IMR-90 (cell line): ENCODE measurements at regions not wholly inside any gene's neighbourhood (a gene's known extent, or its start where the extent isn't known, plus 50 kb on each side); places are given as distances from the start of the nearest gene placed in this dataset.

Source experiments
- ATAC-seq: fragments of 200-7000 bp; cut with Tn5 transposase; 2 replicates; pipeline ENCODE4 v1.9.1; 2020; ENCODE audit warnings: low read depth, mild to moderate bottlenecking, moderate library complexity
- BruUV-seq: library from RNA; stranded (reverse); fragments of 400-500 nt; replicated peaks from 2 replicates; lab custom pipeline; 2021; lab: Mats Ljungman, UMichigan
- CTCF ChIA-PET: fragments of 300-600 bp; formaldehyde crosslinking; extraction: SDS; loops from one replicate; lab custom pipeline; 2021; ENCODE audit warnings: antibody characterized with exemption; lab: Yijun Ruan, JAX
- POLR2A ChIA-PET: fragments of 300-600 bp; sonication (Branson Sonifier 250); formaldehyde crosslinking; loops from one replicate; lab custom pipeline; 2022; ENCODE audit warnings: antibody characterized with exemption; ENCODE audit not compliant: unreplicated experiment; lab: Charles Lee
- DNase-seq: peaks from one replicate; pipeline ENCODE4 v3.0.0; 2013
- H2AFZ ChIP-seq: replicated peaks from 2 replicates; pipeline ENCODE3; 2013; ENCODE audit warnings: low read length, mild to moderate bottlenecking; ENCODE audit not compliant: poor library complexity
- H2AK5ac ChIP-seq: 2 replicates; pipeline ENCODE4 v1.6.1; 2013; ENCODE audit warnings: low read depth, low read length, inconsistent platforms
- H2AK9ac ChIP-seq: replicated peaks from 2 replicates; pipeline ENCODE3; 2013; ENCODE audit warnings: mild to moderate bottlenecking, low read depth, low read length, moderate library complexity; ENCODE audit not compliant: poor library complexity
- H2BK120ac ChIP-seq: 2 replicates; pipeline ENCODE4 v1.6.1; 2013; ENCODE audit warnings: low read depth, low read length, inconsistent platforms
- H2BK15ac ChIP-seq: 3 replicates; pipeline ENCODE4 v1.6.1; 2013; ENCODE audit warnings: low read depth, low read length, inconsistent platforms
- H2BK20ac ChIP-seq: 2 replicates; pipeline ENCODE4 v1.6.1; 2013; ENCODE audit warnings: low read depth, mild to moderate bottlenecking, inconsistent platforms, low read length, moderate library complexity
- H2BK5ac ChIP-seq: 2 replicates; pipeline ENCODE4 v1.6.1; 2013; ENCODE audit warnings: mild to moderate bottlenecking, low read depth, low read length, inconsistent platforms; ENCODE audit not compliant: poor library complexity, severe bottlenecking
- H3K14ac ChIP-seq: replicated peaks from 2 replicates; pipeline ENCODE4 v1.6.1; 2013; ENCODE audit warnings: low read depth, low read length, inconsistent platforms
- H3K18ac ChIP-seq: 2 replicates; pipeline ENCODE4 v1.6.1; 2013; ENCODE audit warnings: low read depth, low read length, control low read depth
- H3K23ac ChIP-seq: 2 replicates; pipeline ENCODE4 v1.6.1; 2013; ENCODE audit warnings: low read depth, low read length, inconsistent platforms
- H3K27ac ChIP-seq: 2 replicates; pipeline ENCODE4 v1.5.1; 2013; ENCODE audit warnings: mild to moderate bottlenecking, control low read depth, low read length; ENCODE audit not compliant: insufficient read depth
- H3K27me3 ChIP-seq: 2 replicates; pipeline ENCODE4 v1.6.1; 2013; ENCODE audit warnings: low read length; ENCODE audit not compliant: control insufficient read depth, insufficient read depth
- H3K36me3 ChIP-seq: 2 replicates; pipeline ENCODE4 v1.6.1; 2013; ENCODE audit warnings: low read length, mixed read lengths; ENCODE audit not compliant: control insufficient read depth, insufficient read depth
- H3K4ac ChIP-seq: 2 replicates; pipeline ENCODE4 v1.6.1; 2013; ENCODE audit warnings: low read depth, low read length, inconsistent platforms
- H3K4me1 ChIP-seq: 2 replicates; pipeline ENCODE4 v1.6.1; 2013; ENCODE audit warnings: low read length, mixed read lengths; ENCODE audit not compliant: control insufficient read depth, insufficient read depth
- H3K4me2 ChIP-seq: 2 replicates; pipeline ENCODE4 v1.6.1; 2013; ENCODE audit warnings: low read depth, mild to moderate bottlenecking, control low read depth, low read length, moderate library complexity
- H3K4me3 ChIP-seq: 2 replicates; pipeline ENCODE4 v1.5.1; 2013; ENCODE audit warnings: low read depth, mild to moderate bottlenecking, control low read depth, low read length, moderate library complexity; ENCODE audit not compliant: insufficient read depth
- H3K56ac ChIP-seq: 2 replicates; pipeline ENCODE4 v1.6.1; 2013; ENCODE audit warnings: low read length, inconsistent platforms; ENCODE audit not compliant: insufficient read depth; ENCODE audit errors: extremely low read depth
- H3K79me1 ChIP-seq, 2 experiments: 2 replicates each; pipeline ENCODE4 v1.6.1; 2013; ENCODE audit warnings: low read length in 2 of 2, inconsistent platforms in 1 of 2, low read depth in 1 of 2
- H3K9ac ChIP-seq: 2 replicates; pipeline ENCODE4 v1.6.1; 2013; ENCODE audit warnings: low read depth, low read length, control low read depth
- H3K9me1 ChIP-seq: 2 replicates; pipeline ENCODE4 v1.6.1; 2013; ENCODE audit warnings: low read length, inconsistent platforms; ENCODE audit not compliant: insufficient read depth
- H3K9me3 ChIP-seq: 2 replicates; pipeline ENCODE4 v1.6.1; 2013; ENCODE audit warnings: low read length; ENCODE audit not compliant: control insufficient read depth, insufficient read depth
- H4K20me1 ChIP-seq: 2 replicates; pipeline ENCODE4 v1.6.1; 2013; ENCODE audit warnings: low read length, inconsistent platforms; ENCODE audit not compliant: insufficient read depth
- H4K5ac ChIP-seq: 2 replicates; pipeline ENCODE4 v1.6.1; 2013; ENCODE audit warnings: mild to moderate bottlenecking, low read depth, low read length, control low read depth
- H4K8ac ChIP-seq, 2 experiments: 2 replicates each; pipeline ENCODE4 v1.6.1; 2013; ENCODE audit warnings: low read depth in 2 of 2, low read length in 2 of 2, control low read depth in 1 of 2, inconsistent platforms in 1 of 2
- H4K91ac ChIP-seq: 2 replicates; pipeline ENCODE4 v1.6.1; 2013; ENCODE audit warnings: low read depth, low read length, inconsistent platforms; ENCODE audit not compliant: insufficient read depth
- BHLHE40 ChIP-seq: fragments of 150-350 bp; IDR thresholded peaks from 2 replicates; pipeline ENCODE4 v1.6.1; 2016; ENCODE audit warnings: mild to moderate bottlenecking, low read depth, low read length
- FOS ChIP-seq: fragments of 150-350 bp; IDR thresholded peaks from 2 replicates; pipeline ENCODE4 v1.6.1; 2016; ENCODE audit warnings: low read depth, low read length
- MAFK ChIP-seq: IDR thresholded peaks from 2 replicates; pipeline ENCODE4 v1.6.1; 2012; ENCODE audit warnings: low read depth, low read length, improper control_type of control experiment
- MAZ ChIP-seq: IDR thresholded peaks from 2 replicates; pipeline ENCODE4 v1.6.1; 2012; ENCODE audit warnings: low read depth, mild to moderate bottlenecking, low read length, improper control_type of control experiment, moderate library complexity, borderline replicate concordance
- POLR2A ChIP-seq: IDR thresholded peaks from 2 replicates; pipeline ENCODE4 v1.6.1; 2012; ENCODE audit warnings: mild to moderate bottlenecking, low read depth, low read length
- RAD21 ChIP-seq: IDR thresholded peaks from 2 replicates; pipeline ENCODE4 v1.6.1; 2012; ENCODE audit warnings: low read length, improper control_type of control experiment
- RCOR1 ChIP-seq: IDR thresholded peaks from 2 replicates; pipeline ENCODE4 v1.6.1; 2012; ENCODE audit warnings: mild to moderate bottlenecking, low read length, improper control_type of control experiment; ENCODE audit not compliant: insufficient replicate concordance
- RFX5 ChIP-seq: IDR thresholded peaks from 2 replicates; pipeline ENCODE4 v1.8.0; 2012; ENCODE audit warnings: low read depth, mild to moderate bottlenecking, low read length, moderate library complexity
- WGBS, 2 experiments: methylation state at CpG; one replicate each; pipeline versions ENCODE4 v1.1.5 to v1.1.7; 2013; ENCODE audit warnings: missing lambda C conversion rate in 2 of 2; ENCODE audit not compliant: insufficient read length in 1 of 2; ENCODE audit errors: extremely low coverage in 2 of 2; 5-methylcytosine and 5-hydroxymethylcytosine counted together
- dilution Hi-C: fragments of 300-500 bp; cut with HindIII; formaldehyde crosslinking; loops from one replicate; pipeline ENCODE4 v1.14.3; 2018; ENCODE audit warnings: low sequenced_read_pairs; ENCODE audit not compliant: unreplicated experiment
- in situ Hi-C: fragments of 300-500 bp; cut with MboI; formaldehyde crosslinking; loops from 3 replicates; pipeline ENCODE4 v1.14.3; 2019; ENCODE audit warnings: low sequenced_read_pairs, inconsistent platforms, mixed read lengths
- intact Hi-C: fragments of 100-400 bp; cut with micrococcal nuclease; formaldehyde crosslinking; loops from 2 replicates; pipeline ENCODE4 v1.10.0; 2022
- TF ChIP-seq, protein P1 (sequence below): fragments of 150-350 bp; IDR thresholded peaks from 2 replicates; pipeline ENCODE4 v1.6.1; 2017; ENCODE audit warnings: mild to moderate bottlenecking, antibody characterized with exemption, low read length, low read depth
- TF ChIP-seq, protein P2 (sequence below): conservative IDR thresholded peaks from 2 replicates; pipeline ENCODE4 v1.5.1; 2012; ENCODE audit warnings: mild to moderate bottlenecking, low read depth, low read length, improper control_type of control experiment

DNA sequence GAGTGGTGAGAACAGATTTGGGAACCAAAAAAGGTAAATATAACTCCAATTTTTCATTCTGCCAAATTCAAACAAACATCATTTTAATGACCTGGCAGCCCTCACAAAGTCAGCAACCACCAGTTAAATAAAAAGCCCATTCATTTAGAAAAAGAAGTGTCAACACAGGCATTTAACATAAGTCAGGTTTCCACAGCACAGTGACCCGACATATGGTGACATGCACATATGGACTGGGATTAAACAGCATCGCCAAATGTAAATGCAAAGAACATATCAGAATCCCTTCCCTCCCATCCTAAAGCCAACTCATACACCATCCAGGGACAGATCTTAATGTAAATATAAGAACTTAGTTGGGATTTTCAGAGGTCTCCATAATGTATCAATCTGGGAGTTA, 293.2 kb downstream of the FGFR2 start:
- Histone ChIP-seq H2BK120ac (no peak overlapping the region), H4K8ac (no peak overlapping the region), H4K5ac (no peak overlapping the region), H3K36me3 (no peaks in the 10 kb centered on the region), H3K9ac (no peak overlapping the region), H3K9me3 (peaks cover 16% of the 10 kb centered on the region; the same call in 1 of the 2 replicates), H3K18ac (no peak overlapping the region), H3K14ac (no peak overlapping the region), H2BK20ac (no peak overlapping the region), H3K27me3 (no peaks in the 10 kb centered on the region), H2AK9ac (no peak overlapping the region), H3K9me1 (no peaks in the 10 kb centered on the region), H2AFZ (no peak overlapping the region), H2BK5ac (no peak overlapping the region), H2AK5ac (no peak overlapping the region), H4K20me1 (no peaks in the 10 kb centered on the region), H3K4me2 (no peak overlapping the region), H3K4me1 (no peaks in the 10 kb centered on the region), H3K4me3 (no peak overlapping the region), H2BK15ac (no peak overlapping the region), H4K91ac (no peak overlapping the region), H3K79me1 (no peaks in the 10 kb centered on the region), H3K56ac (no peak overlapping the region), H3K4ac (no peak overlapping the region), H3K23ac (no peak overlapping the region), H3K27ac (no peak overlapping the region)
- no CpG with 5 or more reads among the region's 2 CpGs for WGBS, 2 experiments
- ChIA-PET POLR2A (no interaction called here), CTCF (no interaction called here)
- dilution Hi-C loops (no loop called here), in situ Hi-C loops (no loop called here), intact Hi-C loops (loop anchor here (5.0 kb wide), 1 partner anchor 532 kb away; no protein-coding TSS in a partner anchor)
- no TSS peak for BruUV-seq
- no peak for ATAC-seq
- TF ChIP-seq FOS = no peak
- no peak for TF ChIP-seq RFX5
- no peak for TF ChIP-seq MAFK
- no peak for TF ChIP-seq POLR2A
- TF ChIP-seq RCOR1 = no peak
- TF ChIP-seq RAD21 = no peak
- TF ChIP-seq, protein P1, sequence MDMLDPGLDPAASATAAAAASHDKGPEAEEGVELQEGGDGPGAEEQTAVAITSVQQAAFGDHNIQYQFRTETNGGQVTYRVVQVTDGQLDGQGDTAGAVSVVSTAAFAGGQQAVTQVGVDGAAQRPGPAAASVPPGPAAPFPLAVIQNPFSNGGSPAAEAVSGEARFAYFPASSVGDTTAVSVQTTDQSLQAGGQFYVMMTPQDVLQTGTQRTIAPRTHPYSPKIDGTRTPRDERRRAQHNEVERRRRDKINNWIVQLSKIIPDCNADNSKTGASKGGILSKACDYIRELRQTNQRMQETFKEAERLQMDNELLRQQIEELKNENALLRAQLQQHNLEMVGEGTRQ = no peak
- no peak for TF ChIP-seq BHLHE40
- TF ChIP-seq, protein P2, sequence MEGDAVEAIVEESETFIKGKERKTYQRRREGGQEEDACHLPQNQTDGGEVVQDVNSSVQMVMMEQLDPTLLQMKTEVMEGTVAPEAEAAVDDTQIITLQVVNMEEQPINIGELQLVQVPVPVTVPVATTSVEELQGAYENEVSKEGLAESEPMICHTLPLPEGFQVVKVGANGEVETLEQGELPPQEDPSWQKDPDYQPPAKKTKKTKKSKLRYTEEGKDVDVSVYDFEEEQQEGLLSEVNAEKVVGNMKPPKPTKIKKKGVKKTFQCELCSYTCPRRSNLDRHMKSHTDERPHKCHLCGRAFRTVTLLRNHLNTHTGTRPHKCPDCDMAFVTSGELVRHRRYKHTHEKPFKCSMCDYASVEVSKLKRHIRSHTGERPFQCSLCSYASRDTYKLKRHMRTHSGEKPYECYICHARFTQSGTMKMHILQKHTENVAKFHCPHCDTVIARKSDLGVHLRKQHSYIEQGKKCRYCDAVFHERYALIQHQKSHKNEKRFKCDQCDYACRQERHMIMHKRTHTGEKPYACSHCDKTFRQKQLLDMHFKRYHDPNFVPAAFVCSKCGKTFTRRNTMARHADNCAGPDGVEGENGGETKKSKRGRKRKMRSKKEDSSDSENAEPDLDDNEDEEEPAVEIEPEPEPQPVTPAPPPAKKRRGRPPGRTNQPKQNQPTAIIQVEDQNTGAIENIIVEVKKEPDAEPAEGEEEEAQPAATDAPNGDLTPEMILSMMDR = no peak
- TF ChIP-seq MAZ = no peak
- no peak for DNase-seq
